Left renal cortex interstitium (tissue), 4 donors: ENCODE measurements at regions not wholly inside any gene's neighbourhood (a gene's known extent, or its start where the extent isn't known, plus 50 kb on each side); places are given as distances from the start of the nearest gene placed in this dataset.
"Not testable (repeated sequence)": the region's sequence is repeated elsewhere in the genome, so short reads cannot be mapped to it uniquely, and the experiment has no call there.

Experiments used
- DNase-seq, 4 donors: peaks; one replicate each; pipeline ENCODE4 v3.0.0-alpha.2; 2013; ENCODE audit warnings: low read depth in 4 of 4, low spot score in 2 of 4, missing footprints in 1 of 4

DNA sequence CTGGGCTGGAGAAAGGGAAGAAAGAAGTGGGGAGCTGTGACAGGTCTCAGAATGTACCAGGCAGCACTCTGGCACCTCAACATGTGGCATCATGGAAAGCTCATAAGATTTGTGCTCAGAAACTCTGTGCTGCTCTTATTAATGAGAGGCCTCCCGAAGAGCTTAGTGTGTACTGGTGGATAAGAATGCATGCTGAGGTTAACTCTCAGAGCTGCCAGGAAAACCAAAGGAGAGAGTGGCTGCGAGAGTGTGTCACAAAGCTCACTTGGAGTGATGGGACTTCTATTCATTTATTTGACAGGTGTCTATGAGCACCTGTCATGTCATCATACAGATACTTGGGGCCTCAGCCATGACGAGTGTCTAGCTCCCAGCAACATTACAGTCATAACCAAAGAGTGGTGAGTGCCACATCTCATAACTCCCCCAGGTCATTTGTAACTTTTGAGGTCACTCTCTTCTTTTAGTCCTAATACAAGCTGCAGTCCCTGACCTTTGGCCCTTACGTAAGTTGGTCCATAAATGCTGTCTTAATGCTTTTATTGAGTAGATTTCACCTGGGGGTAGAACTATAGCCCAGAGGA is 131.9 kb downstream of the TRIM43 start:
- DNase-seq: not testable (repeated sequence)

DNA sequence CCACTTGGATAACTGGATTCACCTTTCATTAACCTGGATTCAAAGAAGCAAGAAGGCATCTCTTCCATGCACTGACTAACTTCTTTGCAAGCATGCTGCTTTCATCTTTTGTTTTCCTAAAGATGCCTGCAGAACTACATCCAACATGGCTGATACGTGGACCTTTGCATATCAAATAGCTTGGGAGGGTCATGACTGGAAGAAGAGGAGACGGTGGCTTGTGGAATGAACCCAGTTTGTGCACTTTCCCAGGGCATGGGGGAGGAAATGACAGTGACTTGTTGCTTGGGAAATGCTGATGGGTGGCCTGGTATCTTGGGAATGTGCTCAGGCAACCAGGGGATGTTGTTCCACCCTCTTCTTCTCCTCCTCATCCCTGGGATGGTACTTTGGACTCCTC is 133.4 kb downstream of the TRIM43 start:
- not testable (repeated sequence) for DNase-seq

DNA sequence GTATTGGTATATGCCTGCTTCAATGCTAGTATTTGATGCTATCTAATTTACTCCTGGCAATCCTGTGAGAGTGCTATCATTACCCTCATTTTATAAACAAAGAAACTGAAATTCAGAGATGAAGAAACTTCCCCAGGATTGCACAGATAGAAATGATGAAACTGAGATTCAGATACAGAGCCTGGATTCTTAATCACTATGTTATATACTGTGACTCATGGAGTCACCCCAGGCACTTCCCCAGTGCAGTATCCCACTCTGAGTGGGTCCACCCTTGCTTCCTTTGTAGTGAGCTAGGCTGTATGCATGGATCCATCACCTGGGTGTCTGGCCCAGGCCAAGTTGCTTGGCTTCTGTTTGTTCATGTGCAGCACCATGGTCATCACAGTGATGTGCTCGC is 133.9 kb downstream of the TRIM43 start:
- not testable (repeated sequence) for DNase-seq

DNA sequence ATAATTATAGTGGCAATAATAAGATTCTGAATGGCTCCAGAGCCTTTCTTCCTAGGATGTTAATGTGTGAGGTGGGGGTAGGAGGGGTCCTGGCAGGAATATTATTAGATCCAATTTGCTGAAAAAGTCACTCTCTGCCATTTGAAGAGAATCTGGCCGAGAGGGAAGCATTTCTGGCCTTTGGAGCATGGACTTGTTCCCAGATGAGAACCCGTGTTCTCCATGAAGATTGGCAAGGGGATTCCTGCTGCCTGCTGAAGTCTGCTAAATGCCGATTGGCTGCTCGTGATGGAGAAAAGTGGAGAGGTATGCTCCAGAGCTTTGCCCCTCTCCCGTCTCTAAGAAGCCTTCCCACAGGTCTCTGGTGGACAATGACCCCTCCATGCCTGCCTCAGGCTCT is 135.6 kb downstream of the TRIM43 start:
- not testable (repeated sequence) for DNase-seq

DNA sequence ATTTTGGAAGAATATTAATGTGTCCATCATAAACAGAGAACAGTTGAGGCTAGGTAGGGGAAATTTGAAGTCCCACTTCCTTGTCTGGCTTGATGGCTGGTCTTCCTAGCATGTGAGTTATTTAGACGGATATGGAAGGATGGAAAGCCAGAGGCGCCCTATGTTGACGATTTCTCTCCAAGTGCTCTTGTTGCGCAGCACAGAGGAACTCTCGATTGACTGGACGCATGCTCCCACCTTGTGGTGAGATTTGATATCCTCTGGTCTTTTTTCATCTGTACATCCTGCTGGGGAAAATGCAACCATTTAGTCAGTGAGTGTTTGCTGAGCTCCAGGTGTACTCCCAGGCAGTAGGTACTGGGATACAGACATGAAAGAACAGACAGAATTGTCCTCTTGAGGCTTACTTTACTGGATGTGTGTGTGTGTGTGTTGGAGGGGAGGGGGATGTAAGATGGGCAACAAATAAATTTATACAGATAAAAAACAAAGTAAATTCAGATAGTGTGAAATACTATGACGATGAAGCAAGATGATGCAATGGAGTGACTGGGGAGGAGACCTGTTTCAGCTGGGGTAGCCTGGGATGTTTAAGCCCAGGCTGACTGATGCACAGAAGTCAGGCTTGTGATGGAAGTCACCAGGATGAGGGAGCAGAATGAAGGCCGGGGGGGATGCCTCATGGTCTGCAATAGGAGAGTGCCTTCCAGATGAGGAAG is 137.2 kb downstream of the TRIM43 start:
- DNase-seq: peak in 2 of 4 donors; percentile 66 to 69

DNA sequence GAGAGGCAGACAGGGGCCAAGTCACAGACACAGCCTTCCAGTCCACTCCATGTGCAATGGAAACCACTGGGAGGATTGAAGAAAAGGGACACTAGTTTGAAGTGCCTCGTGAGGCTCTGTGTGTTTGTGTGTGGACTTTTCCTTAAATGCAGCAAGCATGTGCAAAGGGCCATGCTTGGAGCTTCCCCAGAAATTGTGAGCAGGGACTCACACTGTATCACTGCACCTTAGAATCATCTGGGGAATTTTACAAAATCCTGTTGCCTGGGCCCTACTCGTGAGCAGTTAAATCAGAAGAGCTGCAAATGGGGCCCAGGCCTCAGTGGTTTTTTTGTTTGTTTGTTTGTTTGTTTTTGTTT is 137.8 kb downstream of the TRIM43 start:
- no peak for DNase-seq

DNA sequence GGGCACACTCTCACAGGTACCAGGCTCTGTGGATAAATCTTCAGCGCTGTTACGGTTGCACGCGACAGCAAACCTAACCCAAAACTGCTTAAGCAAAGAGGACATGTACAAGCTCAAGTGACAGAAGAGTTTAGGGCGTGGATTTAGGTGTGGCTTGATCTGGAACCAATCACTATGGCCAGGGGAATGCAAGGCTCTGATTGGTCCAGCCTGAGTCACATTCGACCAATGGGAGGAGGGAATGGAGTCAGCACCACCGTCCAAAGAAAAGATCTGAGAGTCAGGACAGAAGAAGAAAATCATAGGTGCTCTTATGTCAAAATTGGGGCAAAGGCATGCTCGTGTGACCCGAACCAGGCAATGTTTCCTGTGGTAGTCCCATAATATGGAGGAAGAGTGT is 139.0 kb downstream of the TRIM43 start:
- no peak for DNase-seq

DNA sequence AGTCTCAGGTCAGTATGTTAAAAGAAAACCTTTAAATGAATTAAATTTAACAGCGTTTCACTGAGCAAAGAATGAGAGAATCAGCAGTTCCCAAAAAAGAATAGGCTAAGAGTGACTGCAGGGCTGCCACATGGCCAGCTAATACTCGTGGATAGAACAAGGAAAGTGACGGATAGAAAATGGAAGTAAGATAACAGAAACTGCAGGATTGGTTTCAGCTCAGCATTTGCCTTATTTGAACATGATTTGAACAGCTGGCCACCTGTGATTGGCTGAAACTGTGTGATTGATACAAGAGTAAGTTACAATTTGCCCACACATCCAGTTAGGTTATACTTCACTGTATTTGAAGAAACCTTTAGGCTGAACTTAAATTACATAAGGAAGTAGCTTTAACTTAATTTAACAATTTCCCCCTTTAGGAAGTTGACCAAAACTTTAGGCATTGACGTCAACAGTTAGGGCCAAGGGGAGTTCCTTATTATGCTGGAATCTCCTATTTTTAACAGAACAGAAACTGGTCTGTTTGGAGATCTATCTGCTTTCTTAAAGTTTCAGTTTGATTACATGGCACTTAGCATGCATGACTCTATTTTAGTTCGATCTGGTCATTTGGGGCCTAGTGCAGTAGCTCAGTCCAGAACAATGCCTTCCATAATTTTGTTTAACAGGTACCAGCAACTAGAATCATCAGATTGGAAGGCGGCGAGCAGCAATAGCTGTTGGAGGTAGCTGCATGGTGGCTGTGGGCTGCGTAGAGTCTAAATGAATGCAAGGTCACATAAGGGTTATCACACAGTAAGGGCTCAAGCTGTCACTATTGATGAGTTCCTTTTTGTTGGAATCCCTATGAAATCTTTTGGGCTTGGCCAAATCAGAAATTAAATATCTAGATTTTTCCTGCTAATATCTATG is 143.4 kb downstream of the TRIM43 start:
- no peak for DNase-seq

DNA sequence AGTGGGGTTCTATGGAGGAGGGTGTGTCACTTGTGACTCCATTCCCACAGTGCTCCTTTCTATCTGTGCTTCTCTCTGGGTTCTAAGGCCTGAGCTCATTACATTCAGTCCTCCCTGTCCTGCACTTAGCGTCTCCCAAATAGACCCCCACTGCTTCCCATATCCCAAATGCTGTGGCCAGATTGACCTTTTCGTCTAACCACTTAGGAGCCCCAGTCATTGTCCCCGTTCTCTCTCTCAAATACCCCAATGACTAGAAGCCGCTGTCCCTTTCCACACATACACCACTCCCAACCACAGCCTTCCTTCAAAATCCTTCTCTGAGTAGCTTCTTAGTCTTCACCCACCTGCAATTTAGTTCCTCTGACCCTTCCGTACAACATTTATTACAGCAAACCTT is 146.5 kb downstream of the TRIM43 start:
- no peak for DNase-seq

DNA sequence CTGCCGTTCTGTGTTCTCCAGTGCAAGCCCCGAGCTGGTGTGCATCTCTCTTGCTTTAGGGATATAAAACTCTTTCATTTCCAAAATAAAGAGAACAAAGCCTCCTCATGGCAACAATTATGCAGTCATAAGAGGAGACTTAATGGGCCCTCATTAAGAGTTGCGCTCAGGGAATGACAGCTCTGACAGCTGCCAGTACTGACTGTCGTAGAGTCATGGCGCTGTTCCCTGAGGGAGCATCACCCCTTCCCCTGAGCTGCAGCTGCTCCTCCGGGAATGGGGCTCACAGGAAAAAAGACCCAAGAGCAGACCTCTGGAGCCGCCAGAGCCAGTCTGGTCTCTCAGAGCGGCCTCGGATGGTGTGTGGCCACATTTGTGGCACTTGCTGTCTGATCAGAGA is 160.3 kb downstream of the TRIM43 start:
- not testable (repeated sequence) for DNase-seq

DNA sequence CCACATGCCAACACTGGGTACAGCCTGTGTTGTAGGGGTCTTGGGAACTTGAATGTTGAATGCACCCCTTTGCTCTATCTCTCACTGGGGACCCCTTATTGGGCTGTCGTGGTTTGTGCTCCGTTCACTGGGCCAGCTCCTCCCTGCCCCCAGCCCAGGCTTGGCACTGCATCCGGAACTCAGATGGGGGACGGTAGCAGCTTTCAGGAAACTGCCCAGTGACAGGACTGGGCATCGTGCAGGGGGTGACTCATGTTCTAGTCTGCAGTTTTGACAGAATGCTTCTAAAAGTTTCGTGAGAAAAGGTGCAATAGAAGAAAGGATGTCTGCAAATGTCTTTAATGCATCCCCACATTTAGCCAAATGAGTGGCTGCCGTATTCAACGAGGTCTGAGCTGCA is 162.0 kb downstream of the TRIM43 start:
- DNase-seq: not testable (repeated sequence)

DNA sequence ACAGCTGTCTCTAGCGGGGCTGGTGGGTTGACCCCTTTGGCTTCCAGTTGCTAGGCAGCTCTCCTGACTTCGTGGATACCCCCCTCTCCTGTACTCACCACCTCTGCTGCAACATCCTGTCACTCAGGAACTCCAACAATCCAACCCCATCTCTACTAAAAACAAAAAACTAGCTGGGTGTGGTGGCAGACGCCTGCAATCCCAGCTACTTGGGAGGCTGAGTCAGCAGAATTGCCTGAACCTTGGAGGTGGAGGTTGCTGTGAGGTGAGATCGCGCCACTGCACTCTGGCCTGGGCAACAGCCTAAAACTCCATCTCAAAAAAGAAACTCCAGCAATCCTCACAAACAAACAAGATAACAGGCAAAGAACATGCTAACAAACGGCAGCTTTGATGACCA is 162.4 kb downstream of the TRIM43 start:
- not testable (repeated sequence) for DNase-seq

DNA sequence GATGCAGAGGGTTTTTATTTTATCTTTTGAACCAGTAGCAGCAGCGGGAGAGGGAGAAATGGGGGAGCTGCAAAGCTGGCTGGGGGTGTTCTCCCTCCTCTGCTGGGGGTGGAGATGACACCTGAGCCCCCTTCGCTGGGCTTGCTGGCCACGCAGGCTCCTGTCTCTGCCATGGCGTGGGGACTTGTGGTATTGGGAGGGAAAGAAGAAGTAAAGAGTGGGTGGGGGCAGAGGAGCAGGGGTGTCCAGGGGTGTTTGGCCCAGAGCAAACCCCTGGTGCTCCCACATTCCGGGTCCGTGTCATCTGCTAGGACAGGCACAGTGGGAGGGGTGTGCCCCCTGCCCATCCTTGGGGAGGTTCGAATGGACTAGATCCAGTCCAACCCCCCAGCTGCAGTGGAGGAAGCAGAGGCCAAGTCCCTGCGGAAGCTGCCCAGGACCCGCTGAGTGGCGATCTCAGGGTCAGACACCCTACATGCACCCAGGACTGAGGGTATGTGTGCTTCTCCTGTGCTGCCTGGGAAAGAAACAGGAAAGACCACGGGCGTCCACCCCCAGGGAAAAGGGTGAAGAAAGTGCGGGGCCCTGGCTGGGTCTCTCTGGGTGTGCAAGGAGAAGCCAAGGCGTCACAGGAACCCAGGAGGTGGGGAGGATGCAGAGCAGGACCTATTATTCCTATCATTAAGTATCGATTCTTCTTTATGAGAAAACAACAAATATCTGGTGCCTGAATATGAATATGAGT is 163.2 kb downstream of the TRIM43 start:
- not testable (repeated sequence) for DNase-seq

DNA sequence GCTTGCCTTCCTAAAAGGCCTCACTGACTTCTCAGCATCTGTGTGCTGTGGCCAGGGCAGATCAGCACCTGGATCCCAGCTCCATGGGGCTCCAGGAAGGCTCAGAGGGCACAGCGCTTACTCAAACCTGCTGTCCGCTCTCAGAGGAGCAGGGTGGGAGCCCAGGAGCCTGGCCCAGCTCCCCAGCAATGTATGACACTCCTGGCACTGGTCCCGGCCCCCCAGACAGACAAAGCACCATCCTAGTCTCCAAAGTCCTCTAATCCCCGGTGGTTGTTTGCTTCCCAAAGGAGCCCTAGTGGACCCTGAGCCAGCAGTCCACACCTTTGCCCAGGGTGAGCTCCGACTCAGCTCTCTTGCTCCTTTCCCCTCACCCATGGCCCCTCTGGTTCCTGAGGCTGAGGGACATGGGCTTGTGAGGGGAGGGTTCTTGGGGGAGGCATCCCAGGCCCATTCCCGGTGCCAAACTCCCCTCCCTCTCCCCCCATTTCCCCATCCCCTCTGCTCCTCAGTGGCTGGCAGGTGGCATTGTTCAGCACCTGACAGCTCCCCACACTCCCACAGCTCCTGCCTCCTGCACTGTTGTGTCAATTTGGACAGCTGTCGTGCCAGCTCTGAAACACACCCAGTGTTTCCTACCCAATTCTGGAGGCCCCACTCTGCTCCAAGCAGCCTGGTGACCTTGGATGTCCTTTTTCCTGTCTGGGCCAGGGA is 164.3 kb downstream of the TRIM43 start:
- not testable (repeated sequence) for DNase-seq

DNA sequence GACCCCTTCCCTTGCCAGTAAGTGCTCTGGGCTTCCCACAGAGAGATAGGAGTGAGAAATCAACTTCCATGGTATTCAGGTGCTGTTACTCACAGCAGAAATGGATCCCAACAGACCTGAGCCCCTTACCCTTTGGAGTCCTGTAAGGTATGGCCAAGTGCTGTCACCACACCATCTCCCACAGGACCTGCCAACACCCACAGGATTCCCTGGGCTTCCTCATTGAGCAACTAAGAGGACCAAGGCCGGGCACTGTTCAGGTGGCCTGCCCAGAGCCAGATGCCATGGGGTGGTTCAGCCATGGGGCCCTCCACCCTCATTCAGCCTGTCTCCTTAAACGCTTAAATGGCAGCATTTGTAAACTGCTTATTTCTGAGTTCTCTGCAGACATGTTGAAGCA is 166.2 kb downstream of the TRIM43 start:
- no peak for DNase-seq

DNA sequence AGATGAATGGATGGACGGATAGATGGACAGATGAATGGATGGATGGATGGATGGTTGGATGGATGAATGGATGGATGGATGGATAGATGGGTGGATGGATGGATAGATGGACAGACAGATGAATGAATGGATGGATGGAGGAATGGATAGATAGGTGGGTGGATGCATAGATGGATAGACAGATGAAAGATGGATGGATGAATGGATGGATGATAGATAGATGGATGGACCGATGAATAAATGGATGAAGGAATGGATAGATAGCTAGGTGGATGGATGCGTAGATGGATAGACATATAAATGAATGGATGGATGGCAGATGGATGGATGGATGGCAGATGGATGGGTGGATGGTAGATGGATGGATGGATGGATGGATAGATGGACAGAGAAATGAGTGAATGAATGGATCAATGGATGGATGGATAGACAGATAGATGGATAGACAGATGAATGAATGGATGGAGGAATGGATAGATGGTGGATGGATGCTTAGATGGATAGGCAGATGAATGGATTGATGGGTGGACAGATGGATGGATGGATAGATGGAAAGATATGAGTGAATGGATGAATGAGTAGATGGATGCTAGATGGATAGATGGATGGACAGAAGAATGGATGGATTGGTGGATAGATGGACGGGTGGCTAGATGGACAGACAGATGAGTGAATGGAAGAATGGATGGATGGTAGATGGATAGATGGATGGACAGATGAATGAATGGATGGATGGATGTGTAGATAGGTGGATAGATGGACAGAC is 167.9 kb downstream of the TRIM43 start:
- no peak for DNase-seq

DNA sequence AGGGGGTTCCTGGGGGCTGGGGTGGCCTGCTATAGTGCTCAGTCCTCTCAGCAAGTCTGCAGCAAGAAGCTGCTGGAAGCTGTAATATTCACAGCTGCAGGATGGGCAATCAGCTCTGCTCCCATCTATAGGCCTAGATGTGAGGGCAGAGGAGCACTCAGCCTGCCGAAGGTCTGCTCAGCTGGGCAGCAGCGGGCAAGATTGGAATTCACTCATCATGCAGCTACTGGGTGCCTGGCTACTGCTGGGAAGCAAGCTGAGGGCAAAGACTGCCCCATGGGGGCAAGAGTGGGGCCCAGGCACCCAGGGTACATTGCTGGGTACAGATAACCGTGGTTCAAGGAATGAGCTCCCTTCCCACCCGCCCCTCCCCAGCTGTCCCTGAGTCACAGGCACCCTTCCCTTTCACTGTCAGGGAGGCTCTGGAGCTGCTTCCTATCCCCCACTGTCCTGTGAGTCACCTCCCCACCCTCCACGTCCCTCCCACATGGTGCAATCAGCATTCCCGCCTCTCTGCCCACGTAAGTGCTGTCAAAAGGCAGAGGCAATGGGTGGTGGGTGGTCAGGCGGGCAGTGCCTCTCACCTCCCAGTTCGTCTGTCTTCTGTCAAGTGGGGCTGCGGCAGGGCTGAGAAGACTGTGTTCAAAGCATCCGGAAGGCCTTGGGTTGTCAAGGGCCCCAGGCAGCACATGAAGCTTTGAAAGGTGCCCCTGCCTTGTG is 169.2 kb downstream of the TRIM43 start:
- no peak for DNase-seq

DNA sequence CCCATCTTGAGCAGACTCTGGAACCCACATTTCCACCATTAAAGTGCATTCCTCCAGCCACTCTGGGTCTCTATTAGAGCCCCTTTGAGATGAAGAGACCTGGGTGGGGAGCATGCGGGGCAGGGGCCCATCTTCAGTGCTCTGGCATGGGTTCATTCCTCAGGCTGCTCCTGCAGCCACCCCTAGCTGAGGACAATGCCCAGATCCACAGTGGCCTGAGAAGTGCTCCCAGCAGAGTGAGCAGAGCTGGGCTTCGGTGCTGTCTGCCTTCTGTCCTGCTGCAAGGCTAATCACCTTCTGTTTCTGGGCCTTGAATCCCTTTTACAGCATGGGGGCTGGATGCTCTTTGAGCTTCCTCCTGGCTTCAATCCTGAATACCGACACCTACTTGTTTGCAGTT is 169.8 kb downstream of the TRIM43 start:
- no peak for DNase-seq
